Osteocyte (in vitro differentiated cells): ENCODE measurements at regions not wholly inside any gene's neighbourhood (a gene's known extent, or its start where the extent isn't known, plus 50 kb on each side); places are given as distances from the start of the nearest gene placed in this dataset.
A peak's percentile ranks its signal among the peaks of the same experiment; 100 is the strongest.

Source experiments
- DNase-seq: peaks from one replicate; pipeline ENCODE4 v3.0.0; 2021; ENCODE audit warnings: mixed read lengths; ENCODE audit not compliant: unreplicated experiment; ENCODE audit errors: extremely low spot score
- H3K27ac Mint-ChIP-seq: one replicate; pipeline ENCODE4 v1.8.0; 2021; ENCODE audit warnings: mild to moderate bottlenecking, mixed read lengths; ENCODE audit not compliant: unreplicated experiment
- H3K27me3 Mint-ChIP-seq: one replicate; pipeline ENCODE4 v1.8.0; 2021; ENCODE audit warnings: mixed read lengths; ENCODE audit not compliant: unreplicated experiment
- H3K36me3 Mint-ChIP-seq: one replicate; pipeline ENCODE4 v1.8.0; 2021; ENCODE audit warnings: mixed read lengths; ENCODE audit not compliant: unreplicated experiment
- H3K4me1 Mint-ChIP-seq: one replicate; pipeline ENCODE4 v1.8.0; 2021; ENCODE audit warnings: mixed read lengths; ENCODE audit not compliant: unreplicated experiment
- H3K4me3 Mint-ChIP-seq: one replicate; pipeline ENCODE4 v1.8.0; 2021; ENCODE audit warnings: mild to moderate bottlenecking, moderate library complexity, mixed read lengths; ENCODE audit not compliant: unreplicated experiment
- H3K9me3 Mint-ChIP-seq: one replicate; pipeline ENCODE4 v1.8.0; 2021; ENCODE audit warnings: mixed read lengths; ENCODE audit not compliant: unreplicated experiment
- CTCF ChIP-seq: fragments of 200-600 bp; sonication (generic); IDR thresholded peaks from 2 replicates; pipeline ENCODE4 v1.5.0; 2021; ENCODE audit warnings: antibody characterized with exemption, mild to moderate bottlenecking, moderate library complexity

- DNase-seq = peak; percentile 98
- peaks cover 10% of the 10 kb centered on the region for H3K36me3 Mint-ChIP-seq
- TF ChIP-seq CTCF = no peak
- no peaks in the 10 kb centered on the region for H3K27me3 Mint-ChIP-seq
- peak overlapping the region; percentile 84 for H3K4me3 Mint-ChIP-seq
- peak overlapping the region; percentile 90 for H3K27ac Mint-ChIP-seq
- H3K4me1 Mint-ChIP-seq = peaks cover 29% of the 10 kb centered on the region
- H3K9me3 Mint-ChIP-seq = no peaks in the 10 kb centered on the region
These were observed 132.2 kb downstream of the OGFRL1 start for GRCh38 chr6:71420693-71421328.

GRCh38 chr6:71421611-71422010, 133.0 kb downstream of the OGFRL1 start:
- no peak for DNase-seq
- Mint-ChIP-seq H3K27me3 (peaks cover 6% of the 10 kb centered on the region), H3K36me3 (peaks cover 10% of the 10 kb centered on the region), H3K4me3 (no peak overlapping the region), H3K9me3 (no peaks in the 10 kb centered on the region), H3K27ac (no peak overlapping the region), H3K4me1 (peaks cover 29% of the 10 kb centered on the region)
- no peak for TF ChIP-seq CTCF

GRCh38 chr6:71430018-71430417, 141.4 kb downstream of the OGFRL1 start:
- DNase-seq = no peak
- Mint-ChIP-seq H3K4me3 (no peak overlapping the region), H3K36me3 (no peaks in the 10 kb centered on the region), H3K4me1 (peaks cover 2% of the 10 kb centered on the region), H3K9me3 (no peaks in the 10 kb centered on the region), H3K27ac (no peak overlapping the region), H3K27me3 (peaks cover 41% of the 10 kb centered on the region)
- no peak for TF ChIP-seq CTCF

GRCh38 chr6:71433441-71433840, 144.8 kb downstream of the OGFRL1 start:
- H3K27me3 Mint-ChIP-seq = peaks cover 25% of the 10 kb centered on the region
- DNase-seq = no peak
- no peaks in the 10 kb centered on the region for H3K36me3 Mint-ChIP-seq
- no peak overlapping the region for H3K27ac Mint-ChIP-seq
- no peaks in the 10 kb centered on the region for H3K9me3 Mint-ChIP-seq
- TF ChIP-seq CTCF = no peak
- peaks cover 2% of the 10 kb centered on the region for H3K4me1 Mint-ChIP-seq
- H3K4me3 Mint-ChIP-seq = no peak overlapping the region

- H3K36me3 Mint-ChIP-seq = peaks cover 3% of the 10 kb centered on the region
- TF ChIP-seq CTCF = no peak
- DNase-seq = no peak
These were observed 155.6 kb downstream of the OGFRL1 start for GRCh38 chr6:71444222-71444621.

More at GRCh38 chr6:71444222-71444621, 155.6 kb downstream of the OGFRL1 start:
- H3K9me3 Mint-ChIP-seq = peaks cover 10% of the 10 kb centered on the region
- H3K4me3 Mint-ChIP-seq = no peak overlapping the region
- H3K4me1 Mint-ChIP-seq = peaks cover 11% of the 10 kb centered on the region
- no peaks in the 10 kb centered on the region for H3K27me3 Mint-ChIP-seq
- H3K27ac Mint-ChIP-seq = no peak overlapping the region
